HG03060 (cell line): ENCODE measurements at regions not wholly inside any gene's neighbourhood (a gene's known extent, or its start where the extent isn't known, plus 50 kb on each side); places are given as distances from the start of the nearest gene placed in this dataset.

Experiments used
- ATAC-seq: cut with Tn5 transposase; IDR thresholded peaks from one replicate; pipeline ENCODE4 v1.9.1; 2021; ENCODE audit warnings: low read depth, moderate number of reproducible peaks; ENCODE audit not compliant: unreplicated experiment

DNA sequence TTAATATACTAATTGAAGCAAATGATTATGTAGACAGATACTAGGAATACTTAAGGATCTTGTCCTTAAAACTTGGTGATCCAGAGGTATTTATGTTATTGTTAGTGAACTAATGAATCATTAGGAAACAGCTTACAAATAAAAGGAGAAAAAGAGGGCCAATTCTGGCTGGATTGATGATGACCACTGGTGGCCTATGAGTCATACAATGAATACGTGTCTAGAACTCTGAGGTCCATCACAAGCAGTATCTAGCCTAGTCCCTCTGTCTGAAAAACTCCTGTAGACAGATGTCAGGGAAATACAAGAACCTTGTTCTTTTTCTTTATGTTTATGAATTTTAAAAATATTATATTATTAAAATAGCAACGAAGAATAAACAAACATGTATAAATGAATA lies 51.7 kb upstream of the RTL1 start:
- no peak for ATAC-seq

DNA sequence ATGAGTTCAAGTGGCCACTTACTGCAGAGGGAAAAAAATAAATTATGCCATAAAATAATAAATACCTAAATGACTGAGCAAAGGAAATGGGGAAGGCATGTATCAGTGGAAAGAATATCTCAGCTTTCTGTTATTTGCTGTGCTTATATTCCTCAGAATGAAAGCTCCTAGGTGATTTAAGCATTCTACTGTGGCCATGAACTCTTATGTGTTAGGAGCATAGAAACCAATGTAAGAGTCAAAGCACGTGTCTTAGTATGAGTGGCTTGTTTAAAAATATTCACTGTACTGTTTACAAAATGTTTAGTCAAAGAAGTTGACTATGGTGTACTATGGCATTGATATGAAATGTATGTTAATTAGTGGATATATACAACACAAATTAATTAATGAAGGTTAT lies 59.0 kb upstream of the RTL1 start:
- ATAC-seq: no peak

DNA sequence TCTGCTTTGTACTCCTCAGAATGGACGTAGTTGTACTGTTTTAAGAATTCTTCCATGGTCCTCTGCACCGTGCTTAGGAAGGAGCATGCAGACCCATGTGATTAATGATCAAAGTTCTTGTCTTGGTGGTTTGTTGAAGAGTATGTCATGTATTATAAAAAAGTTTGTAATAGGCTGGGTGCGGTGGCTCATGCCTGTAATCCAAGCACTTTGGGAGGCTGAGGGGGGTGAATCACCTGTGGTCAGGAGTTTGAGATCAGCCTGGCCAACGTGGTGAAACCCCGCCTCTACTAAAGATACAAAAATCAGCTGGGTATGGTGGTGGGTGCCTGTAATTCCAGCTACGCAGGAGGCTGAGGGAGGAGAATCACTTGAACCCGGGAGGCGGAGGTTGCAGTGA lies 61.8 kb upstream of the RTL1 start:
- no peak for ATAC-seq

DNA sequence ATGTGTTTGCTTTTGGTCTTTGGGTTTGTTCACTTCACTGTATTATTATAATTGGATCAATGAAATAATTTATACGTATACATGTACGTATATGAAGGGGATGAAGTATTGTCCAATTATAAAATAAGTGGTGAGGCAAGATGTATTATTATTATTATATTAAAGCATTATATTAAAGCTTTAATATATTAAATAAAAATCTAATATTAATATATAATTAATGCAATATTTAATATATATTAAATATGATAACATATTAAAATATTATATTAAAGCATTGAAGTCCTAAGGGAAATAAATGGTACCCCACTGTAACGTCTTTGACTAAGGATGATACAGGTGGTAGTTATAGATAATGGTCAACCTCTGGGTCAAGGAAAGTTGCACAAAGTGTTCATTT lies 63.7 kb upstream of the RTL1 start:
- ATAC-seq: no peak

DNA sequence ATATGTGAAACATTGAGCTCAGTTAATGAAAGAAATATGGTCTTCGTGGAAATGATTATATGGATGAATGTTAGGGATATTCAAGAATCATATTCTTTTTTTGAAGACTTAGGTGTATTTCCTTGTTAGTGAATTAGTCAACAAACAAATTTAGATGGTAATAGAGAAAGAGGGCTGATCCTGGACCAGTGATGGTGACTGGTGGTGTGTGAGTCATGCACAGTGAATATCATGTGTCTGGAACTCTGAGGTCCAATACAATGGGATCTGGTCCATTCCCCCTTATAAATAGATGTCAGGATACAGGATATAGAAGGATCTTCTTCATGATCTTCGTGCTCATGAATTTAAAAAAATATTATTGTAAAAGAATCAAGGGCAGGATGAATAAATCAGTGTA lies 64.4 kb upstream of the RTL1 start:
- no peak for ATAC-seq

DNA sequence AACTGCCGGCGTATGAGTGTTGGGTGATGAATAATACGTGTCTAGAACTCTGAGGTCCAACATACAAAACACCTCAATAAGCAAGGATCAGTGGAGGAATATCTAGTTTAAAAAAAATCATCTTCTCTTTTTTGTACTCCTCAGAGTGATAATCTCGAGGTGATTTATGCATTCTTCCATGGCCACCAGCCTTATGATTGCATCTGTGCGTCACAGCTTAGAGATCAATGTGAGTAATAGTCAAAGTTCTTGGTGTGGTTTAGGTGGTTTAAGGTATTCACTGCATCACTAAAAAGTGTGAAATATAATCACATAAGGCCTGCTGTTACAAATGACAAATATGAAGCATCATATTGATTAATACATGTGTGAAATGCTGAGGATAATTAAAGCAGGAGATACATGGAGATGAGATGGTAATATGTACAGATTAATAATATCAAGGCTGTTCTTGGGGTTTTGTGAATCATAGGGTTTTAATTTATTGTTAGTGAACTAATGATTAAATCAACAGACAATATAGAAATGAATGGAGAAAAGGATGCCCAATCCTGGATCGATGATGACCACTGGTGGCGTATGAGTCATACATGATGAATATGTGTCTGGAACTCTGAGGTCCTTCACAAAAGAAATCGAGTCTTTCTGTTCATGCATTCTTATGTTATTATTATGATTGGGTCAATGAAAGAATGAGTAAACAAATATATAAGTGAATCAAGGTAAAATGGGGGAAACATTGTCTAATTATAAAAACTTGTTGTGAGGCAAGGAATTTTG lies 68.8 kb upstream of the RTL1 start:
- no peak for ATAC-seq

DNA sequence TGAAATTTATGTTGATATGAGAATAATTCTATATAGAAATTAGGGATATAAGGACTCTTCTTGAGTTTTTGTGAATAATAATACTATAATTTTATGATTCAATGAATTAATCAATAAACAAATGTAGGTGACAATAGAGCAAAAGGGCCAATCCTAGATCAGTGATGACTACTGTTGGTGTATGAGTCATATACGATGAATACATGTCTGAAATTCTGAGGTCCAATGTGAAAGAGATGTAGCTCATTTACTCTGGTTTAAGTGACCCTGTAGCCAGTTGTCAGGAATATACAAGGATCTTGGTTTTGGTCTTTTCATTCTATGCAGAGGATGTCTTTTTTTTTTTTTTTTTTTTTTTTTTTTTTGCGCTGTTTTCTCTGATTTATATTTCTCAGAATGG lies 72.1 kb upstream of the RTL1 start:
- ATAC-seq: no peak

DNA sequence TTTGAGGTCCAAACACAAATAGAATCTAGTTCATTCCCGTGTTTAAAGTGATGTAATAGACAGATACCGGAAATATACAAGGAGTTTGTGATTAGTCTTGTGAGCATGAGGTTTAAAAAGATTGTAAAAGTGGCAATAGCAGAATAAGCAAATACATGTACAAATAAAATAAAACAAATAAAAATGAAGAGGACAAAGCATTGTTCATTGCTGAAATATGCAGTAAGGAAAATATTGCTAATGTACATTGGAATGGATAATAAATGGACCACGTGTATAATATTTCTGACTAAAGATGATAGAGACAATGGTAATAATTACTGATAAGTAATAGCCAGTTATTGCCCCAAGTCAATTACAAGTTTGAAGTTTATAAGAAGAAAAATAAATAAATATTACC lies 75.6 kb upstream of the RTL1 start:
- no peak for ATAC-seq

GRCh38 chr14:100979780-100980179 lies 76.3 kb upstream of the RTL1 start:
- ATAC-seq: no peak

DNA sequence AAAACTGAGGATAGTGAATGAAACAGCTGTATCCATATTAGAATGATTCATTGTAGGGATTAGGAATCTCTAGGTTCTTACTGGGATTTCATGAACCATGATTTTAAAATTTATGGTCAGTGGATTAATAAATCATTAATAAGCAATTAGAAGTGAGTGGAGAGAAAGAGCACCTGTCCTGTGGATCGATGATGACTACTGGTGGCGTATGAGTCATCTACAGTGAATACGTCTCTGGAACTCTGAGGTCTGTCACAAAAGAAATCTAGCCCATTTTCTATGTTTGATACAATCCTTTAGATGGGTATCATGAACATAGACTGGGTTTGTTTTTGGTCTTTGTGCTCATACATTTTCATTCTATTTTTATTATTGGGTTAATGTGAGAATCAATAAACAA lies 77.3 kb upstream of the RTL1 start:
- ATAC-seq: no peak

DNA sequence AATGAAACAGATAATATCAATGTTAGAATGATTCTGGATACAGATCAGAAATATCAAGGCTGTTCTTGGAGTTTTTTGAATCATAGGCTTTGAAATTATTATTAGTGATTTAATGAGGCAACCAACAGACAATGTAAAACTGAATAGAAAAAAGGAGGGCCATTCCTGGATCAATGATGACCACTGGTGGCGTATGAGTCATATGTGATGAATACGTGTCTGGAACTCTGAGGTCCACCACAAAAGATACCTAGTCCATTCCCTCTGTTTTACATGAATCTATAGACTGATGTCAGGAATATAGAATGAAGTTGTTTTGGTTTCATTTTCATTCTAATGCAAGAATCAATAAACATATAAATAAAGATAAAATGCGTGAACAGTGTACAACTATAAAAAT lies 78.3 kb upstream of the RTL1 start:
- no peak for ATAC-seq

- ATAC-seq: no peak
Observed at GRCh38 chr14:100982353-100982752, 78.8 kb upstream of the RTL1 start.

DNA sequence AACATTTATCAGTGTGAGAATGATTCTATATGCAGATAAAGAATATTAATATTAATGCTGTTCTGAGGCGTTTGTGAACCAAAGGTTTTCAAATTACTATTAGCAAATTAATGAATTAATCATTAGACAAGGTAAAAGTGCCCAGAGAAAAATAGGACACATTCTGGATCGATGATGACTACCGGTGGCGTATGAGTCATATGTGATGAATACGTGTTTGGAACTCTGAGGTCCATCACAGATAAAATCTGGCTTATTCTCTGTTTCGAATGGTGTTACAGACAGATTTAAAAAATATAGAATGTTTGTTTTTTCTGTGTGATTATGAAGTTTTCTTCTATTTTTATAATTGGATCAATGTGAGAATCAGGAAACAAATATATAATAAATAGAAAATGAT lies 79.2 kb upstream of the RTL1 start:
- no peak for ATAC-seq

DNA sequence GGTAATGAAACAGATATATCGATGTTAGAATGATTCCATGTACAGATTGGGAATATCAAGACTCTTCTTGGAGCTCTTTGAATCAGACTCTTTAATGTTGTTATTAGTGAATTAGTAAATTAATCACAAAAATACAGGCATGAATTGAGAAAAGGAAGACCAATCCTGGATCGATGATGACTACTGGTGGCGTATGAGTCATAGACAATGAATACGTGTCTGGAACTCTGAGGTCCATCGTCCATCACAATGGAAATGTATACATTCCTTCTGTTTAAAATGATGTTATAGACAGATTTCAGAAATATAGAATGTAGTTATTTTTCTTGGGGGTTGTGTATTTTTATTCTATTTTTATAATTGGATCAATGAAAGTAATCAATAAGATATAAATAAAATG lies 80.2 kb upstream of the RTL1 start:
- no peak for ATAC-seq

DNA sequence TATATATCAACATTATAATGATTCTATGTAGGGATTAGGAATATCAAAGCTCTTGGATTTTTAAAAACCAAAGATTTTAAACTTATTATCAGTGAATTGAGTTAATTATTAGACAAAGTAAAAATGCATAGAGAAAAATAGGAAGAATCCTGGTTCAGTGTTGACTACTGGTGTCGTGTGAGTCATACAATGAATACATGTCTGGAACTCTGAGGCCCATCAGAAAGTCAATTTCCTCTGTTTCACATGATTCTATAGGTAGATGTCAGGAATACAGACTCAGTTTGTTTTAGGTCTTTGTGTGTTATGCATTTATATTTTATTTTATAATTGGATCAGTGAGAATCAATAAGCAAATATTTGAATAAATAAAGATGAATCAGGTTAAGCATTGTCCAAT lies 84.5 kb upstream of the RTL1 start:
- ATAC-seq: no peak

GRCh38 chr14:100988411-100988900 lies 84.9 kb upstream of the RTL1 start:
- no peak for ATAC-seq

DNA sequence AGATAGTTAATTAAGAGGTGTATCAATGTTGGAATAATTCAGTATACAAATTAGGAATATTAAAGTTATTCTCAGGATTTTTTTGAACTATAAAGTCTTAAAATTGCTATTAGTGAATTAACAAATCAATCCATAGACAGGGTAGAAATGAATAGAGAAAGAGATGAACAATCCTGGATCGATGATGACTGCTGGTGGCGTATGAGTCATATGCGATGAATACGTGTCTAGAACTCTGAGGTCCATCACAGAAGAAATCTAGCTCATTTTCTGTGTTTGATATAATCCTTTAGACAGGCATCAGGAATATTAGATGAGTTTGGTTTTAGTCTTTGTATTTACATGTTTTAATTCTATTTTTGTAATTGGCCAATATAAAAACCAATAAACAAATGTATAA lies 85.4 kb upstream of the RTL1 start:
- no peak for ATAC-seq

GRCh38 chr14:100989924-100990323 lies 86.4 kb upstream of the RTL1 start:
- ATAC-seq: no peak

DNA sequence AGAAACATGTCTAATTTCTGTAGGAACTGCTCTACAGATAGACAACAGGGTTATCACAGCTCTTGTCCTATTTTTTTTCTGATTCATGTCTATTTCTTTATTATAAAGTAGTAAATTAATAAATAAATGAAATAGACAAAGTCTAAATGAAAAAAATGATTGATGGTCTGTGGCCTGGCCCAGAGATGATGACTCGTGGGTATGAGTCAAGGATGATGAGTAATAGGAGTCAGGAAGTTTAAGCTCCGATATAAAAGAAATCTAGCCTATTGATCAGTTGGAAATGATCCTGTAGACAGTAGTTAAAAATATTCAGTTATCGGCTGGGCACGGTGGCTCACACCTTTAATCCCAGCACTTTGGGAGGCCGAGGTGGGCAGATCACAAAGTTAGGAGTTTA lies 90.6 kb upstream of the RTL1 start:
- no peak for ATAC-seq

- no peak for ATAC-seq
Observed at GRCh38 chr14:100994756-100995330, 91.3 kb upstream of the RTL1 start.

DNA sequence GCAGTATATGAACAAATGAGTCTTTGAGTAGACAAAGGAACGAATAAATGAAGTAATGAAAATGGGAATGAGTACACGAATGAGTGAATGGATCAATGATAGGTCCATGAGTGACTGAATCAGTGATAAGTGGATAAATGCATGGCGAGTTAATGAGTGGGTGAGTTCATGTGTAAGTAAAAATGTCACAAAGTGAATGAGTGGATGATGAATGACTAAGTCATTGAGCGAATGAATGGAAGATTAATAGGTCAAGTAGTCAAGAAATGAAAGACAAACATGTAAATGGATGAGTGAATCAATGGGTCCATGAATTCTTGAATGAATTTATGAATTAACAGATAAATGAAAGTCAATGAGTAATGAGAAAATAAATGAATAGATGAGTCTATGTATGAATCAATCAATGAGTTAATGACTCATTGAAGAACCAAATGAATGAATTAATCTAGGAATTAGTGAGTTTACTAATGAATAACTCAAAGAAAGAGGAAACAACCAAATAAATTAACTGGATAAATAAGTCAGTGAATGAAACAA lies 97.3 kb upstream of the RTL1 start:
- no peak for ATAC-seq
